GM12878 (cell line): ENCODE measurements at regions not wholly inside any gene's neighbourhood (a gene's known extent, or its start where the extent isn't known, plus 50 kb on each side); places are given as distances from the start of the nearest gene placed in this dataset.

ENCODE experiments used
- CBX5 ChIP-seq: sonication (generic); IDR thresholded peaks from 2 replicates; pipeline ENCODE4 v1.6.1; 2016; ENCODE audit warnings: low read depth, moderate library complexity, mild to moderate bottlenecking, inconsistent platforms
- CREB1 ChIP-seq: IDR thresholded peaks from 2 replicates; pipeline ENCODE4 v1.6.1; 2012; ENCODE audit warnings: low read depth, mild to moderate bottlenecking, inconsistent platforms
- EGR1 ChIP-seq, 2 experiments: IDR thresholded peaks; 1 replicate in 1 of 2; 2 replicates in 1 of 2; pipeline ENCODE4 v1.6.1; 2011 to 2012; ENCODE audit warnings: low read depth in 2 of 2, low read length in 2 of 2, borderline replicate concordance in 1 of 2, mild to moderate bottlenecking in 1 of 2, moderate library complexity in 1 of 2
- FOXM1 ChIP-seq: IDR thresholded peaks from 2 replicates; pipeline ENCODE4 v1.6.1; 2012; ENCODE audit warnings: low read depth, mild to moderate bottlenecking, inconsistent platforms, low read length, moderate library complexity
- HDAC2 ChIP-seq: fragments of 200-600 bp; sonication (generic); IDR thresholded peaks from 2 replicates; pipeline ENCODE4 v1.6.1; 2017
- IKZF1 ChIP-seq: fragments of 450-650 bp; conservative IDR thresholded peaks from 2 replicates; pipeline ENCODE4 v1.6.1; 2017; ENCODE audit warnings: antibody characterized with exemption, mild to moderate bottlenecking
- MXI1 ChIP-seq: fragments of 150-350 bp; IDR thresholded peaks from 2 replicates; pipeline ENCODE4 v1.6.1; 2011; ENCODE audit warnings: low read depth, mild to moderate bottlenecking, inconsistent platforms, low read length, improper control_type of control experiment
- MYB ChIP-seq: fragments of 150-350 bp; IDR thresholded peaks from 2 replicates; pipeline ENCODE4 v1.6.1; 2014; ENCODE audit warnings: mild to moderate bottlenecking, low read depth, low read length, borderline replicate concordance
- TCF12 ChIP-seq: IDR thresholded peaks from 2 replicates; pipeline ENCODE4 v1.6.1; 2011; ENCODE audit warnings: low read depth, mild to moderate bottlenecking, low read length
- TCF7 ChIP-seq: IDR thresholded peaks from 2 replicates; pipeline ENCODE4 v1.6.1; 2014; ENCODE audit warnings: antibody characterized with exemption, borderline replicate concordance
- ZNF217 ChIP-seq: fragments of 450-650 bp; IDR thresholded peaks from 2 replicates; pipeline ENCODE4 v1.6.1; 2017; ENCODE audit warnings: antibody characterized with exemption, mild to moderate bottlenecking
- TF ChIP-seq, protein P1 (sequence below): fragments of 450-650 bp; formaldehyde crosslinking; IDR thresholded peaks from 2 replicates; pipeline ENCODE4 v1.5.0; 2022; ENCODE audit warnings: mild to moderate bottlenecking, missing genetic modification characterization
- TF ChIP-seq, protein P2 (sequence below): fragments of 450-650 bp; formaldehyde crosslinking; IDR thresholded peaks from 2 replicates; pipeline ENCODE4 v1.4.0; 2020; ENCODE audit warnings: mild to moderate bottlenecking, moderate library complexity
- TF ChIP-seq, protein P3 (sequence below): fragments of 450-650 bp; IDR thresholded peaks from 2 replicates; pipeline ENCODE4 v1.6.1; 2014; ENCODE audit warnings: mild to moderate bottlenecking
- TF ChIP-seq, protein P4 (sequence below): fragments of 450-650 bp; IDR thresholded peaks from 2 replicates; pipeline ENCODE4 v1.6.1; 2016; ENCODE audit warnings: mild to moderate bottlenecking, moderate library complexity, borderline replicate concordance

DNA sequence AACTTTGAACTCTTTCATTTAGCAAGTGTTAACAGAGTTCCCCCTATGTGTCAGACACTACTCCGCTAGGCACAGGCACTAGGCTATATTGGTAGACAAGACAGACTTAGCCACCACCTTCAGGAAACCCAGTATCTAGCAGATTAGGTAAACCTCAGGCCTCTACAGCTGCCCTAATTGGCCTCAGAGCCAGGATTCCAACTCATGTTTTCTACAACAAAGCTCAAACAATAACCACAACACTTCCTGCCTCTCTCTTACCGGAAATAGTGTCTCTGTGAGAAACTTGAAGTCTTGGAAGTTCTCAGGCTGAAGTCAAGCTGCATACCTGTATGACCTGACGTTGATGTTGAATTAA lies 116.6 kb upstream of the SLC44A1 start (continued):
- TF ChIP-seq, protein P1, sequence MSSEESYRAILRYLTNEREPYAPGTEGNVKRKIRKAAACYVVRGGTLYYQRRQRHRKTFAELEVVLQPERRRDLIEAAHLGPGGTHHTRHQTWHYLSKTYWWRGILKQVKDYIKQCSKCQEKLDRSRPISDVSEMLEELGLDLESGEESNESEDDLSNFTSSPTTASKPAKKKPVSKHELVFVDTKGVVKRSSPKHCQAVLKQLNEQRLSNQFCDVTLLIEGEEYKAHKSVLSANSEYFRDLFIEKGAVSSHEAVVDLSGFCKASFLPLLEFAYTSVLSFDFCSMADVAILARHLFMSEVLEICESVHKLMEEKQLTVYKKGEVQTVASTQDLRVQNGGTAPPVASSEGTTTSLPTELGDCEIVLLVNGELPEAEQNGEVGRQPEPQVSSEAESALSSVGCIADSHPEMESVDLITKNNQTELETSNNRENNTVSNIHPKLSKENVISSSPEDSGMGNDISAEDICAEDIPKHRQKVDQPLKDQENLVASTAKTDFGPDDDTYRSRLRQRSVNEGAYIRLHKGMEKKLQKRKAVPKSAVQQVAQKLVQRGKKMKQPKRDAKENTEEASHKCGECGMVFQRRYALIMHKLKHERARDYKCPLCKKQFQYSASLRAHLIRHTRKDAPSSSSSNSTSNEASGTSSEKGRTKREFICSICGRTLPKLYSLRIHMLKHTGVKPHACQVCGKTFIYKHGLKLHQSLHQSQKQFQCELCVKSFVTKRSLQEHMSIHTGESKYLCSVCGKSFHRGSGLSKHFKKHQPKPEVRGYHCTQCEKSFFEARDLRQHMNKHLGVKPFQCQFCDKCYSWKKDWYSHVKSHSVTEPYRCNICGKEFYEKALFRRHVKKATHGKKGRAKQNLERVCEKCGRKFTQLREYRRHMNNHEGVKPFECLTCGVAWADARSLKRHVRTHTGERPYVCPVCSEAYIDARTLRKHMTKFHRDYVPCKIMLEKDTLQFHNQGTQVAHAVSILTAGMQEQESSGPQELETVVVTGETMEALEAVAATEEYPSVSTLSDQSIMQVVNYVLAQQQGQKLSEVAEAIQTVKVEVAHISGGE (CRISPR knock-in tag): no peak
- TF ChIP-seq HDAC2 (no peak), MXI1 (no peak), EGR1 (IDR thresholded peaks at IDR 0.05; ENCODE audit: borderline replicate concordance in 1 of 2, low read depth in 2 of 2, low read length in 2 of 2) (no peak), CREB1 (no peak), FOXM1 (no peak), ZNF217 (no peak), TCF7 (no peak), MYB (no peak), CBX5 (no peak), TCF12 (peak; percentile 9; the same call in 1 of the 2 replicates), IKZF1 (0 out of 2 replicates have a peak, but pooled peaks have one; percentile 30)
- TF ChIP-seq, protein P2, sequence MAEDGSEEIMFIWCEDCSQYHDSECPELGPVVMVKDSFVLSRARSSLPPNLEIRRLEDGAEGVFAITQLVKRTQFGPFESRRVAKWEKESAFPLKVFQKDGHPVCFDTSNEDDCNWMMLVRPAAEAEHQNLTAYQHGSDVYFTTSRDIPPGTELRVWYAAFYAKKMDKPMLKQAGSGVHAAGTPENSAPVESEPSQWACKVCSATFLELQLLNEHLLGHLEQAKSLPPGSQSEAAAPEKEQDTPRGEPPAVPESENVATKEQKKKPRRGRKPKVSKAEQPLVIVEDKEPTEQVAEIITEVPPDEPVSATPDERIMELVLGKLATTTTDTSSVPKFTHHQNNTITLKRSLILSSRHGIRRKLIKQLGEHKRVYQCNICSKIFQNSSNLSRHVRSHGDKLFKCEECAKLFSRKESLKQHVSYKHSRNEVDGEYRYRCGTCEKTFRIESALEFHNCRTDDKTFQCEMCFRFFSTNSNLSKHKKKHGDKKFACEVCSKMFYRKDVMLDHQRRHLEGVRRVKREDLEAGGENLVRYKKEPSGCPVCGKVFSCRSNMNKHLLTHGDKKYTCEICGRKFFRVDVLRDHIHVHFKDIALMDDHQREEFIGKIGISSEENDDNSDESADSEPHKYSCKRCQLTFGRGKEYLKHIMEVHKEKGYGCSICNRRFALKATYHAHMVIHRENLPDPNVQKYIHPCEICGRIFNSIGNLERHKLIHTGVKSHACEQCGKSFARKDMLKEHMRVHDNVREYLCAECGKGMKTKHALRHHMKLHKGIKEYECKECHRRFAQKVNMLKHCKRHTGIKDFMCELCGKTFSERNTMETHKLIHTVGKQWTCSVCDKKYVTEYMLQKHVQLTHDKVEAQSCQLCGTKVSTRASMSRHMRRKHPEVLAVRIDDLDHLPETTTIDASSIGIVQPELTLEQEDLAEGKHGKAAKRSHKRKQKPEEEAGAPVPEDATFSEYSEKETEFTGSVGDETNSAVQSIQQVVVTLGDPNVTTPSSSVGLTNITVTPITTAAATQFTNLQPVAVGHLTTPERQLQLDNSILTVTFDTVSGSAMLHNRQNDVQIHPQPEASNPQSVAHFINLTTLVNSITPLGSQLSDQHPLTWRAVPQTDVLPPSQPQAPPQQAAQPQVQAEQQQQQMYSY (CRISPR knock-in tag): no peak
- TF ChIP-seq, protein P3, sequence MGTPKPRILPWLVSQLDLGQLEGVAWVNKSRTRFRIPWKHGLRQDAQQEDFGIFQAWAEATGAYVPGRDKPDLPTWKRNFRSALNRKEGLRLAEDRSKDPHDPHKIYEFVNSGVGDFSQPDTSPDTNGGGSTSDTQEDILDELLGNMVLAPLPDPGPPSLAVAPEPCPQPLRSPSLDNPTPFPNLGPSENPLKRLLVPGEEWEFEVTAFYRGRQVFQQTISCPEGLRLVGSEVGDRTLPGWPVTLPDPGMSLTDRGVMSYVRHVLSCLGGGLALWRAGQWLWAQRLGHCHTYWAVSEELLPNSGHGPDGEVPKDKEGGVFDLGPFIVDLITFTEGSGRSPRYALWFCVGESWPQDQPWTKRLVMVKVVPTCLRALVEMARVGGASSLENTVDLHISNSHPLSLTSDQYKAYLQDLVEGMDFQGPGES: no peak
- TF ChIP-seq, protein P4, sequence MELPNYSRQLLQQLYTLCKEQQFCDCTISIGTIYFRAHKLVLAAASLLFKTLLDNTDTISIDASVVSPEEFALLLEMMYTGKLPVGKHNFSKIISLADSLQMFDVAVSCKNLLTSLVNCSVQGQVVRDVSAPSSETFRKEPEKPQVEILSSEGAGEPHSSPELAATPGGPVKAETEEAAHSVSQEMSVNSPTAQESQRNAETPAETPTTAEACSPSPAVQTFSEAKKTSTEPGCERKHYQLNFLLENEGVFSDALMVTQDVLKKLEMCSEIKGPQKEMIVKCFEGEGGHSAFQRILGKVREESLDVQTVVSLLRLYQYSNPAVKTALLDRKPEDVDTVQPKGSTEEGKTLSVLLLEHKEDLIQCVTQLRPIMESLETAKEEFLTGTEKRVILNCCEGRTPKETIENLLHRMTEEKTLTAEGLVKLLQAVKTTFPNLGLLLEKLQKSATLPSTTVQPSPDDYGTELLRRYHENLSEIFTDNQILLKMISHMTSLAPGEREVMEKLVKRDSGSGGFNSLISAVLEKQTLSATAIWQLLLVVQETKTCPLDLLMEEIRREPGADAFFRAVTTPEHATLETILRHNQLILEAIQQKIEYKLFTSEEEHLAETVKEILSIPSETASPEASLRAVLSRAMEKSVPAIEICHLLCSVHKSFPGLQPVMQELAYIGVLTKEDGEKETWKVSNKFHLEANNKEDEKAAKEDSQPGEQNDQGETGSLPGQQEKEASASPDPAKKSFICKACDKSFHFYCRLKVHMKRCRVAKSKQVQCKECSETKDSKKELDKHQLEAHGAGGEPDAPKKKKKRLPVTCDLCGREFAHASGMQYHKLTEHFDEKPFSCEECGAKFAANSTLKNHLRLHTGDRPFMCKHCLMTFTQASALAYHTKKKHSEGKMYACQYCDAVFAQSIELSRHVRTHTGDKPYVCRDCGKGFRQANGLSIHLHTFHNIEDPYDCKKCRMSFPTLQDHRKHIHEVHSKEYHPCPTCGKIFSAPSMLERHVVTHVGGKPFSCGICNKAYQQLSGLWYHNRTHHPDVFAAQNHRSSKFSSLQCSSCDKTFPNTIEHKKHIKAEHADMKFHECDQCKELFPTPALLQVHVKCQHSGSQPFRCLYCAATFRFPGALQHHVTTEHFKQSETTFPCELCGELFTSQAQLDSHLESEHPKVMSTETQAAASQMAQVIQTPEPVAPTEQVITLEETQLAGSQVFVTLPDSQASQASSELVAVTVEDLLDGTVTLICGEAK: no peak
